HG03558 (cell line): ENCODE measurements at regions not wholly inside any gene's neighbourhood (a gene's known extent, or its start where the extent isn't known, plus 50 kb on each side); places are given as distances from the start of the nearest gene placed in this dataset.

Experiments used
- ATAC-seq: cut with Tn5 transposase; IDR thresholded peaks from one replicate; pipeline ENCODE4 v1.9.1; 2021; ENCODE audit warnings: moderate number of reproducible peaks; ENCODE audit not compliant: unreplicated experiment; ENCODE audit errors: extremely low read depth

DNA sequence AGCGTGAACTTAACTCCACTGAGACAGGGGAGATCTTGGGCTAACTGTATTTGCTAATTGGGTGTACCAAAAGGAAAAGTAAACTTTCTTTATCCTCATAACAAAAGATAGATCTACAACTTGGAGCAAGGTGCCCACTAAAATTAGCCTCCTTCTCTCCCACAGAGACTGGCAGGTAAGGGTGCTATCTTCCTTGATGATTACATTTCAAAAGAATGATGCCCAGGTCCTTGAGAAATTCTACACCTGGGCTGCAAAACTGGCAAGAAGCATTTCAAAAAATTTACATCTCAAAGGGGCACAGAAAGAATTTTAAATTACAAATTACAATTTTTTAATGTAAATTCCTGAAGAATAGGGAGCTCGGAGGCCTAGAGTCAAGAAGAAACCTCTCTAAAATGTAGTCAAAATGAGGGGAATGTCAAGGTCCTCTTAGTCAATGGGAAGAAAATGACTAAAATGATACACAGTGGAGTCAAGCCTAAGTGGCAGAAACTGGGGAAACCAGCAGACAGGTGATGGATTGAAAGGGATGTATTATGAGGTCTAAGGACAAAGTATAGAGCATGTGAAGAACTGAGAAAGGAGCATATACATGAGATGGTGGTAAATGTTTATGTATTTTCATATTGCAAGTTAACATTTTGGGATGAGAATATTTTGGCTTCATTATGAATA lies 348.3 kb upstream of the TUSC1 start:
- ATAC-seq = no peak

DNA sequence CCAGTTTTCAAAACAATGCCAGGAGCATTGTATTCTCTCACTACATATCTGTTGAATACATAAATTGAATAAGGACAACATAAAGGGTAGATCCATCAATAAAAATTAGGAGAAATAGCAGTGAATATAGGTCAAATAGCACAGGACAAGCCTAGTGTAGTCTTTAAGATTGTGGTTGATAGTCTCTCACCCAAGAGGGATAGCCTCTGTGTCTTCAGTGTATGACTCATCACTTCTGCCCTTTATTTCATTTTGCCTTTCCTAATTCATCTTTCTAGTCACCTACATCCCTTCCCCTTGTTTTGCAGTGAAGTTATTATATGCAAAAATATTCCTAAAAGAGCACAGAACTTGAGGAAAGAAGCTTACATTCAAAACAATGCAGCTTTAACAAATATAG lies 335.0 kb upstream of the TUSC1 start:
- no peak for ATAC-seq

DNA sequence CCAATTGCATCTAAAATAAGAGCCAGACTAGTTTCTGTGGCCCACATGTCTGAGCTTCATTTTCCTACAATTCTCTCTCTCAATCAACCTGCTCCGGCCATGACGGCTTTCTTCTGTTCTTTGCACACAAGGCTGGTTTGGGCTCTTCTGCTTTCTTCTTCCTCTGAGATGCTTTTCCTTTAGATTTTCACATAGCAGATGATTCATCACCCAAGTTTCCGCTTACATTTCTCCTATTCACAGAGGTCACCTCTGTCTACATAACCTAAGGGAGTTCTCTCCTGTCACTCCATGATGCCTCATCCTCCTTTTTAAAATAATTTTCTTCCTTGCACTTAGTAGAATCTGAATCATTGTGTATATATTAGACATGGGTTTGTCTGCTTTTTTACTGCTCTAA lies 334.6 kb upstream of the TUSC1 start:
- no peak for ATAC-seq

DNA sequence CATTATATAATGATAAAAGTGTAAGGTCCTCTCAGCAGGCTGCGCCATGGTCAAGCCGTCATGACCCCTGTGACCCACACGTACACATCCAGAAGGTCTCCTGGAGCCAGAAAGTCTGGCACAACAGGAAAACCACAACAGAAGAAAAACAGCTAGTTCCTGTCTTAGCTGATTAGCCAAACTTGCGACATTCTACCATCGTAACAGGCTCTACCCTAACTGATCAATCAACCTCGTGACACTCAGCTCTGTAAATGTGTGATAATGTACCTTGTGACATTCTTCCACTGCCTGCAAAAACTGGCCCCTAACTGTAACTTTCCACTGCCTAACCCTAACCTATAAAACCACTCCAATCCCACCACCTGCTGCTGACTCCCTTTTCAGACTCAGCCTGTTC lies 316.4 kb upstream of the TUSC1 start:
- no peak for ATAC-seq

DNA sequence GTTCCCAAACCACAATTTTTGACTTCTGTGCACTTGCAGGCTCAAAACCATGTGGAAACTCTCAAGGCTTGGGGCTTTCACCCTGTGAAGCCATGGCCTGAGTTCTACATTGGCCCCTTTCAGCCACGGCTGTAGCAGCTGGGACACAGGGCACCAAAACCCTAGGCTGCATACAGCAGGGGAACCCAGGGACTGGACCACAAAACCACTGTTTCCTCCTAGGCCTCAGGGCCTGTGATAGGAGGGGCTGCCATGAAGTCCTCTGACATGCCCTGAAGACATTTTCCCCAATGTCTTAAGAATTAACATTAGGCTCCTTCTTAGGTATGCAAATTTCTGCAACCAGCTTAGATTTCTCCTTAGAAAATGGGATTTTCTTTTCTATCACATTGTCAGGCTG lies 312.1 kb upstream of the TUSC1 start:
- ATAC-seq = no peak

DNA sequence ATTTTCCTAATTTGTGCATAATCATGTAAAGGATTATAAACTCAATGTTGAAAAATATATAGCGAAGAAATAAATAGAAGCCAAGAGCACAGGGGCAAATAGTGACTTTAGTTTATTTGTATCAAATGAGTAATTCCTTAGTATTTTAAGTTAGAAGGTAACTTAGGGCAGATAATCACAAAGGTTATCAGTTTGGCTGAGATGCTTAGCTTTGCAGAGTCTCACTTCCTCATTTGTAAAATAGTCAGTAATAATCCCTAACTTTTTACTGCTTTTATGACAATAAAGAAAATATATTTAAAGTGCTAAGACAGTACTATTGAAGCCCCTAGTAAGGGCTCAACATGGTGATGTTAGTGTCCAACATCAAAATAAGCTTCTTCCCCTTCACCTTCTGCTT lies 297.4 kb upstream of the TUSC1 start:
- ATAC-seq = no peak

DNA sequence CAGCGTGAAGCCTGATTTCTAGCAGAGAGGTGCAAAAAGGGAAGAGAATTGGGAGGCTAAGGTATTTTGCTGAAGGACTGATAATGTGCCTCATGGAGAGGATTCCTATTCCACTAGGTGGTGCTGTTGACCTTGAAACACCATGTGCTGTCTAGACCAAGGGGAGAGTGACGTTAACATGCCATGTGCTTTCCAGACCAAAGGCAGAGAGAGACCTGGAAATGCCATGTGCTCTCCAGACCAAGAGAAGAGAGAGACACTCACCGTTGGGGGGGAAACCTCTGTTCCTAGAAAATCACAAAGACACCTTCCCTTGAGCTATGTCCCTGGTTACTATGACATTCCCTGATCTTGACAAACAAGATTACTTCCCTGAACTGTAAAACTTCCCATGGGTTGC lies 286.0 kb upstream of the TUSC1 start:
- no peak for ATAC-seq

DNA sequence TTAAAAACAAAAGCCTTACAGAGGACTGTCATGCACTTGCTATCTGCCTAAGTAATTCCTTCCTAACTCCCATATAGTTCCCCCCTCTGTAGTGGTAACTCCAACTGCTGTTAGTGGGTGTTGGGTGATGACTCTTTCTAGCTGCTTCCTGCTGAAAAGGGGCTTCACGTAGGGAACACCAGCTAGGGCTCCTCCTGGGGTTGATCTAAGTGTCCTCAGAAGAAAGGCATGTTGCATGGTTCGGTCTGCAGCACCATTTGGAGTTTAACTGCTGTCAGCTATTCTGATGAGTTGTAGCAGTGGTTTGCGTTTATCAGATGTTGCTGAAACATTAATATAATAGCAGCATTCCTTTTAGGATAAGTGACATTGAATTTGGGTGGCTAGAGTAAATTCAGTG lies 281.9 kb upstream of the TUSC1 start:
- ATAC-seq = no peak

DNA sequence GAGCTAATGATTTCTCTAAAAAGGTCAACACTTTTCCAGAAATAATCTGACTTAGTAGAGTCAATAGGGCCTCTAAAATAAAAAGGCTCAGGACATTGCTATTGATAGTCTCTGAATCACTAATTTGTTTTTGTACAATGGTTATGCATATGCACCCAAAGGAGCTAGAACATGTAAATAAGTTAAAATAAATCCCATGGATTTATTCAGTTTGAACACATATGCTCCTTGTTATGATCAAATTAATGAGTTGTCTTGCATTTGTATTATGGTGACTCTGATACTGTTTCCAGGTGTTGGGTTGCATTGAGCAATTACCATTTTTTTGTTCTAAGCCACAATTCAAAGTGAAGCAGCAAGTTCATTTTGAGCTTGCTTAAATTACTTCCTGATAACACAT lies 276.0 kb upstream of the TUSC1 start:
- ATAC-seq = no peak

DNA sequence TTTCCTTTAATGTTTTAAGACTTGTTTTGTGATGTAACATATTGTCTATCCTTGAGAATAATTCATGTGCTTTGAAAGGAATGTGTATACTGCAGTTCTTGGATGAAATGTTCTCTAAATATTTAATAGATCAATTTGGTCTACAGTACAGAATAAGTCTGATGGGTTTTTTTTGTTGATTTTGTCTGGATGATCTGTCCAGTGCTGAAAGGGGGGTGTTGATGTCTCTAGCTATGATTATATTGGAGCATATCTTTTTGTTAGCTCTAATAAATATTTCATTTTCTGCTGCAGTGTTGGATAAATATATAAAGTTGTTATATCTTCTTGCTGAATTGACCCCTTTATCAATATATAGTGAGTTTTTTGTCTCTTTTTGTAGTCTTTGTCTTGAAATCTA lies 269.9 kb upstream of the TUSC1 start:
- ATAC-seq = no peak

DNA sequence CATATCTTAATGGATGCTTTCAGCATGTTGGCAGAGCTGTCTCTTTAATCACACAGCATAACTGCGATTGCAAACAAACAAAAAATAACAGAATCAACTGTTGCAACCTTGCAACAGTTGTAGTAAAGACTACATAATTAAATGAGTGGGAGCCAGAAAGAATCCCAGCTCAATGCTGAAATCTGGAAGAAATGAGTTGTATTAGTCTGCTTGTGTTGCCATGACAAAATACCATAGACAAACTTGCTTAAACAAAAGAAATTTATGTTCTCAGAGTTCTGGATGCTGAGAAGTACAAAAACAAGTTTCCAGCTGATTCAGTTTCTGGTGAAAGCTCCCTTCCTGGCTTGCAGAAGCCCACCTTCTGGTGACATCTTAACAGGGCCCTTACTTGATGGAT lies 260.9 kb upstream of the TUSC1 start:
- no peak for ATAC-seq

DNA sequence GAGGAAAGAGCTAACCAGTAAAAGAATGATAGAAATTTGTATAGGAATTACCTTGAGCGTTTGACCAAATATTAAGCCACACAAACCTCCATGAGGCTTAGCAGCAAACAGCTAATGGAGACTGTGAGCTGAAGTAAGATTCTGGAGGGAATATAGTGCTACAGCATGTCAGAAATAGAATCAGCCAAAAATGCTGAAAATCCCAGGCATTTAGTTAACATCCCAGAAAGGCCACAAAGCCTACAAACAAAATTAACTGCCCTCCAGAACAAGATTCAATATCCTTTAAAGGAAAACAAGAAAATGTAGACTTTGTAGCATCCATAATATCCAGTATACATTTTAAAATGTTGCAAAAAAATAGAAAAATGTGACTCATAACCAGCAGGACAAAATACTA lies 257.8 kb upstream of the TUSC1 start:
- ATAC-seq = no peak

DNA sequence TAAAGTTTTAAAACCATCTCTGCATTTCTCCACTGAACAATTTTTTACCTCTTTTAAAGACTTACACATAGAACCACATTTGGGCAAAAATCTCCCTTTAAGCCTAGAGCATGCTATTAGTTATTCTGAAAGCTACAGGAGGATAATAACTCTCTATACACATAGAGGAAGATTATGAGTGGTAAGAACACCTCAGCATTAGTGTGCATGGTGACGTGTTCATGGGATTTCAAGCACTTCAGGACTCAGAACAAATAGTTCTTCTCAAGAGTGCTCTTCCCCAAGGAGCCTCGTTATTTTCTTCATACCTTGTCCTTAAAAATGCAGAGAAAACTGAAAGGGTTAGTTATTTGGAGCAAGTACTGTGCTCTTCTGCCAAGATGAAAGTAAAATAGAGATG lies 256.9 kb upstream of the TUSC1 start:
- ATAC-seq = no peak

DNA sequence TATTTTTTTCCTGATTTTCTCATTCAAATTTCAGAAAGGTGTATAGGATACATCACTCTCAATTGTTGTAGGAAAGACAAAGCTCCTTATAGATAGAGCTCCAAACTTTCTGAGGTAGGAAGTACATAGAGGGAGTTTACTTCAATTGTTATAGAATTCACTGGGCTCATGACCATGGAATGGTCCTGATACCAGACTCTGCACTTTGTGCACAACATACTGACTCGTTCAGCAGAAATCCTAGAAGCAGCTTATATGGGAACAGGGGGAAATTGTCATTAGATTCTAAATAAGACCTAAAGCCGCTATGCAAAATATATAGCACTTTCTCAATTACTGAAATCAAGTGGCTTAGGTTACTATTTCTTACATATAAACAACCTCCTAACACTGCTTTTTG lies 240.5 kb upstream of the TUSC1 start:
- no peak for ATAC-seq

DNA sequence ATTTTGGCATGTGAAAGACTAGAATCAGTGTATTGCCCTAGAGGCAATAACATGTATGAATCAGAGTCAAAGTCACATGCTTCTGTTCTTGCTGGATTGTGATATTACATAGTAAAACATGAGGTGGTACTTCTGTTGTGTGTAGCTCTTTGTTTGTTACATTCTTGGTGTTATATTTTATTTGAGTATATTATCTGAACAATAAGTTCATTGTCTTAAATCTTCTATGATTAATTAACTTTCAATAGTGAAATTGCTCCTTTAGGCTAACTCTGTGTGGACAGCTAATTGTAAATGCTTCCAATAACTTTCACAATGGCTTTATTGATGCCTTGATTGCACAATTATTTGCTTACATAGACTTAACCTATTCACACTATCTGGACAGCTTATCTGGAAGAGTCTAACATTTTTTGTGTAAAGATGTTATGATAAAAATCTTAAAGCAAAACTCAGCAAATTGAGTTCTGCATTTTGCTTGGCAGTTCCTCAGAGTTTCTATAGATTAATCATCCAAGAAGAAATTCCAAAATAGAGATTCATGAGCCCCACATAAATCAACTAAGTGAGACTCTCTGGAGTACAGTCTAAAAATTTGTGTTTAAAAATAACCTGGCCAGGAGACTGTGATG lies 239.6 kb upstream of the TUSC1 start:
- ATAC-seq = no peak

DNA sequence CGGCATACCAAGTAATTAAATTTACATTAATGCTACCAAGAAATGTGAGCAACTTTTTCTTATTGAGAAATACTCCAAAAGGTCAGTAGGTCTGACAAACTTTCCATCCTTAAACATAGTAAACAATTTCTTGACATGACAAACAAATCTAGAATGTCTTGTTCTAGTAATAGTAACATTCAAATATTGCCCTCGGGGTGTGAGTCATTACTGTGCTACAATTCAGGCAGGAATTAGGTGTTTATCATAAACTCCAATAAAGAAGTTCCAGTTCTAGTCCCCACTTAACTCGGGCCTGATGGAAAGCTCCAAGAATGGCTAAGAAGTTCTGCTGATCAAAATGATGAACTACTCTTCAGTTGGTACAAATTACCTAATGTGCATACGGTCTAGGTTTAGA lies 235.6 kb upstream of the TUSC1 start:
- no peak for ATAC-seq

DNA sequence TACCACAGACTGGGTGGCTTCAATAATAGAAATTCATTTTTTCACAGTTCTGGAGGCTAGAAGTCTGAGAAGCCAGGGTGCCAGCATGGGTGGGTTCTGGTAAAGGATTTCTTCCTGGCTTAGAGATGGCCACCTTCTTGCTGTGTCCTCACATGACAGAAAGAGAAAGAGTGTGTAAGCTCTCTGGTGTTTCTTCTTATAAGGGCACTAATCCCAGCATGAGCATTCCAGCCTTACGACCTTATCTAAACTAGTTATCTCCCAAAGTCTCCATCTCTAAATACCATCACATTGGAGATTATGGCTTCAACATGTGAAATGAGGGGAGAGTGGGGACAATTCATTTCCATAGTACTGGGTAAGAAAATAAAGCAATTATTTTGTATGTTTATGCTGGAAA lies 226.5 kb upstream of the TUSC1 start:
- ATAC-seq = no peak

DNA sequence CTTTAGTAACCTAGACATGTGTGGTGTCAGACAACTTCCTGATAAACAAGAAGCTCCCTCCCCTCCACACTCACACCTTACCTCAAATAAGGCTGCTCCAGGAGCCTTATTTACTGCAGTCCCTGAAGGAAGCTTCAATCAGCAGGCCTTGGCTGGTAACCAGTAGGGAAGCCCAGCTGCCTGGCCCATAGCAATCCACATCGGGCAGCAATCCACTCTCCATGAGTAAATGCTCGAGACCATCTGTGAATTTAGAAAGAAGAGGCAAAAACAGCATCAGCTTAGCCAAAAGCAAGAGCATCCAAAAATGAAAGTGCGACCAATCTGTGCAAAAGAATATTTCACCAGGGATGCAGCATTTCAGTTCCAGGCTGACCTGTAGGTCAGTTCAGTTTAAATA lies 213.3 kb upstream of the TUSC1 start:
- no peak for ATAC-seq

DNA sequence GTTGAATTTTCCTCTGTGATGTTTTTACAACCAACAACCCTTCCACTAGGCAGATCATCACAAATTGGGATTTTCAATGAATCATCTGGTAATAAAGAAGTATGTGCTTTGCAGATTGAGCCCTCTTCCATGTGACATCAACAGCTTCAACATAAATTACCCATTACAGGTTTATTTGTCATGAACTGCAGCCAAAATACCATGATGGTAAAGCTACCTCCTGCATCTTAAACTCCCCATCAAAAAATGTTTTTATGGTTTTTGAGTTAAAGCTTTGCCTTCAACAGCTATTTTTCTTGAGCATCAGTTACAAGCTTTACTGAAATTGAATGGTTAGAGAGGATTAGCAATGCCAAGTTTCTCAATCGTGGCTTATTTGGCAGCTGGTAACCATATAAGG lies 211.4 kb upstream of the TUSC1 start:
- ATAC-seq = no peak

DNA sequence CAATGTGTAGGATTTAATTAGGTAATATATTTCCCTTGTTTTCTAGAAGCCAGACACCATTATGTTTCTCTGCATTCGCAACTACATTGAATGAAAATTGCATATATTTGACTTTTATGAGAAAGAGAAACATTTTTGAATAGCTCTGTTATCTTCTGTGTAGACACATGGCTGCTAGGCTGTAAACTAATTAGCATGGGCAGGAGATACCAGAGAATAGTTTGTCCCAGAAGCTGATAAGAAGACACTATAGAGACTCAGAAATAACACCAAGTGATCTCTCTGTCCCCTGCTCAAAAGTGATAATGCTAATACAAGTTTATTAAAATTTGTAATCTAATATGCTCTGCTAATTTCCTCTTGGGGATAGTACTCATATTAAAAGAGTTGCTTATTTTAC lies 198.0 kb upstream of the TUSC1 start:
- no peak for ATAC-seq

DNA sequence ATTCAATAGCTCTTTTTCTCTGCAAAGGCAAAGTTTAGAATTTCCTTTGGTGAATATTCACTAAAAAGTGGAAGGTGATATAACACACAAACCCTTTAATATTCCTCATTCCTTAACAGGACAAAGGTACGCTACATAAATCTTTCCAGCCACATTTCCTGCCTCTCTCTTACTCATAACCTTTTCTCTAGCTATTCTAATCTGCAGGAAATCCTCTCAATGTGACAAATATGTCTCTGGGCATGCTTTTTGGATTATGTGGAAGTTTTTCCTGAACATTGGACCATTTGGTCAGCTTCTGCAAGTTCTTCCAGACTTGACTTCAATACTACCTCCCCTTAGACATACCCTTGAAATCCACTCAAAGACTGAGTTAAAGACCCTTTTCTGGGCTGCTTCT lies 186.3 kb upstream of the TUSC1 start:
- no peak for ATAC-seq

DNA sequence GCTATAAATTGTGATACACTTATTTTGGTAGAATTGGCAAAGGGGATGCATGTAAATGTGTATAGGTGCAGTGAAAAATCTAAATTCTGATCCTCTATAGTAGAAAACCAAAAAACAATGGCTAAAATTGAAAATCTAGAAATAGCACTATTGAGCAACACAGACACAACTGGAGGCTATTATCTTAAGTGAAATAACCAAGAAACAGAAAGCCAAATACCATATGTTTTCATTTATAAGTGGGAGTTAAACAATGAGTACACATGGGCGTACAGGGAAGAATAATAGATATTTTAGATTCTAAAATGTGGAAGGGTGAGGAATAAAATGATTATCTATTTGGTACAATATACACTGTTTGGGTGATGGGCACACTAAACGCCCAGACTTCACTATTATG lies 183.2 kb upstream of the TUSC1 start:
- ATAC-seq = no peak

DNA sequence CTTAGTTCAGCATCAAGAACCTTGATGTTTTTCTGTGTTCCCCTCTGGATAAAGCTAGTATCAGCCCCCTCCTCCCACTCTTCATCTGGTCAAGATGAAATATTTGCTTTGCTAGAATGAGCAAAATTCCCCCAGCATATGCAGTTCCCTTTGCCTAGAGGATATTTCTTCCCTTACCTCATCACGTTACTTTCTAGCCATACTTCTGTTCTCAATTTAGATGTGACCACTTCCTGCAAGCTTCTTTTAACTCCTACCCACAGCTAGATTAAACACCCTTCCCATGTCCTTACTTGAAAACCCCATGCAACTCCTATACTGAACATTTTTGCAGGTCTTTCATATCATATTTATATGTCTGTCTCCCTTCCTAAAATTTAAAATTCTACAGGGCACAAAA lies 178.9 kb upstream of the TUSC1 start:
- ATAC-seq = no peak
